ENCODE measurements at regions not wholly inside any gene's neighbourhood (a gene's known extent, or its start where the extent isn't known, plus 50 kb on each side); places are given as distances from the start of the nearest gene placed in this dataset.

DNA sequence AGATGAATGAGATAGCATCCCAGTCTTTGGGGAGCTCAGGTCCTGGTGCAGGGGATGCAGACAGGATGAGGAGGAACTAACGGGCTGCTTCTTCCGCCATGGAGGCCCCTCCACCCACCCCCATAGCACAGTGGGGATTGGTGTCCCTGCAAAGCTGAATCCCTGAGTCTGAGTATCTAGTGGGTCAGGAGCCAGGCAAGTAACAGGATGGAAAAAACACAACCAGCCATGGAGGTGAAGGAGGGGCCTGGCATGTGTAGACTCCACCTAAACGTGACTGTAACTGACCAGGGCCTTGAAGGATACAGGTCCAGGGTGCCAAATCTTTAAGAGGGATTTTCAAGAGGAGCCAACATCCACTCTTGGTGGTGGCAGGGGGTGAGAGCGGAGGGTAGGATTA is 327.8 kb upstream of the MSX2 start:
- H3K9me3 ChIP-seq, result no peaks in the 10 kb centered on the region
- H3K4me1 ChIP-seq (ENCODE audit: control insufficient read depth in 1 of 2, low read depth in 2 of 2), result no peaks in the 10 kb centered on the region
- H3K36me3 ChIP-seq, result no peaks in the 10 kb centered on the region
- DNase-seq (ENCODE audit: low spot score) (no peak), ATAC-seq (ENCODE audit: insufficient number of reproducible peaks, low FRiP score, low read depth) (no peak)
- no peak overlapping the region for H3K27ac ChIP-seq
- H3K4me3 ChIP-seq, result no peak overlapping the region
- TF ChIP-seq, protein P1, sequence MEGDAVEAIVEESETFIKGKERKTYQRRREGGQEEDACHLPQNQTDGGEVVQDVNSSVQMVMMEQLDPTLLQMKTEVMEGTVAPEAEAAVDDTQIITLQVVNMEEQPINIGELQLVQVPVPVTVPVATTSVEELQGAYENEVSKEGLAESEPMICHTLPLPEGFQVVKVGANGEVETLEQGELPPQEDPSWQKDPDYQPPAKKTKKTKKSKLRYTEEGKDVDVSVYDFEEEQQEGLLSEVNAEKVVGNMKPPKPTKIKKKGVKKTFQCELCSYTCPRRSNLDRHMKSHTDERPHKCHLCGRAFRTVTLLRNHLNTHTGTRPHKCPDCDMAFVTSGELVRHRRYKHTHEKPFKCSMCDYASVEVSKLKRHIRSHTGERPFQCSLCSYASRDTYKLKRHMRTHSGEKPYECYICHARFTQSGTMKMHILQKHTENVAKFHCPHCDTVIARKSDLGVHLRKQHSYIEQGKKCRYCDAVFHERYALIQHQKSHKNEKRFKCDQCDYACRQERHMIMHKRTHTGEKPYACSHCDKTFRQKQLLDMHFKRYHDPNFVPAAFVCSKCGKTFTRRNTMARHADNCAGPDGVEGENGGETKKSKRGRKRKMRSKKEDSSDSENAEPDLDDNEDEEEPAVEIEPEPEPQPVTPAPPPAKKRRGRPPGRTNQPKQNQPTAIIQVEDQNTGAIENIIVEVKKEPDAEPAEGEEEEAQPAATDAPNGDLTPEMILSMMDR (IDR thresholded peaks at IDR 0.05), result no peak
- no peaks in the 10 kb centered on the region for H3K27me3 ChIP-seq (replicated peaks; ENCODE audit: insufficient read depth)

DNA sequence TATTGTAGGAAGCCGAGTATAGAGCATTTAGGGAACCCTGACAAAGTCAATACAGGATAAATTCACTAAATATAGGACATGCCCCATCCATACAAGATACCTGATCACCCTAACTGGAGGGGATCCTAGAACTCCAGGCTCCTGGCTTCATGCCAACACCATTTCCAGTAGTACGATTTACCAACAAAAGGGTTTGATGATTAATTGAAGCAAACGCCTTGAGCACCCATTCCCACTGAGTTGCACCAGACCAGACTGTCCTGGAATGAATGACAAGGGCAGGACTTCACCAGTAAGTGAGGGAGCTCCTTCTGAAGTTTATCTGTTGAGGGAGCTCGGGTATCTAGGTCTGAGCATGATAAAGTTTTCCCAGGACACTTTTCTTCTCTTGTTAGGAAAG is 327.2 kb upstream of the MSX2 start:
- Histone ChIP-seq H3K36me3 (no peaks in the 10 kb centered on the region), H3K4me3 (no peak overlapping the region), H3K27ac (no peak overlapping the region), H3K27me3 (replicated peaks; ENCODE audit: insufficient read depth) (no peaks in the 10 kb centered on the region), H3K9me3 (no peaks in the 10 kb centered on the region), H3K4me1 (ENCODE audit: control insufficient read depth in 1 of 2, low read depth in 2 of 2) (no peaks in the 10 kb centered on the region)
- DNase-seq (ENCODE audit: low spot score), result no peak
- no peak for ATAC-seq (ENCODE audit: insufficient number of reproducible peaks, low FRiP score, low read depth)
- TF ChIP-seq, protein P1 (IDR thresholded peaks at IDR 0.05), result no peak

DNA sequence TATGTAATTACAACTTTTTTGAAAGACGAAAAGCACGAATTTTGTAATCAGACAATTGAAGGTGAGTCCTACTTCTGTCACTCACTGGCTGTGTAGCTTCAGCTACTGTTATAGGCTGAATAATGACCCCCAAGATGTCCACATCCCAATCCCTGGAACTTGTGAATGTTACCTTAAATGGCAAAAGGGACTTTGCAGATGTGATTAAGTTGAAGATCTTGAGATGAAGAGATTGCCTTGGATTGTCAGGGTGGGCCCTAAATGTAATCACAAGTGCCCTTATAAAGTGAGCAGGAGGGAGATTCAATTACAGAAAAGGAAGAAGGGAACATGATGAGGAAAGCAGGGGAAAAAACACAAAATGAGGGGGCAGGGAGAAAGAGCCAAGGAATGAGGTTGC is 326.2 kb upstream of the MSX2 start:
- Histone ChIP-seq H3K9me3 (no peaks in the 10 kb centered on the region), H3K27me3 (replicated peaks; ENCODE audit: insufficient read depth) (no peaks in the 10 kb centered on the region), H3K36me3 (no peaks in the 10 kb centered on the region), H3K4me1 (ENCODE audit: control insufficient read depth in 1 of 2, low read depth in 2 of 2) (no peaks in the 10 kb centered on the region), H3K4me3 (no peak overlapping the region), H3K27ac (no peak overlapping the region)
- DNase-seq (ENCODE audit: low spot score), result no peak
- no peak for ATAC-seq (ENCODE audit: insufficient number of reproducible peaks, low FRiP score, low read depth)
- TF ChIP-seq, protein P1 (IDR thresholded peaks at IDR 0.05), result no peak

DNA sequence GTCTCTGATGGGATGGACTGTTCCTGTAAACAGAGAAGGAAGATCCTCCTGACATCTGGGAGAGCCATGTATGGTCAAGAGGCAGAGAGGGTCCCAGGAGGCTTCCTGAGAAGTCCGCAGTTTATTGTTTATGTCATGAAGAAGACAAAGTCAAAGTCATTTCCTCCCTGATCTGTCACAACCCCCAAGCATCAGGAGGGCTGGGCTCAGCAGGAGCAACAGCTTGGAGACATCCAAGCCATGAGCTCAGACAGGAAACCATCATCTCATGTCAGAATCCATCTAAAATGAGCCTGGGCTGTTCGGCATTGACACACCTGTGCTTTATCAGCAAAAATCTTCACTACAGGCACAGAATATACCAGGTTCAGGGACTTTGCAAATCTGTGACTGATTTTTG is 325.0 kb upstream of the MSX2 start:
- TF ChIP-seq, protein P1 (IDR thresholded peaks at IDR 0.05), result no peak
- Histone ChIP-seq H3K27me3 (replicated peaks; ENCODE audit: insufficient read depth) (no peaks in the 10 kb centered on the region), H3K27ac (no peak overlapping the region), H3K36me3 (no peaks in the 10 kb centered on the region), H3K4me3 (no peak overlapping the region), H3K4me1 (ENCODE audit: control insufficient read depth in 1 of 2, low read depth in 2 of 2) (no peaks in the 10 kb centered on the region), H3K9me3 (no peaks in the 10 kb centered on the region)
- DNase-seq (ENCODE audit: low spot score) (no peak), ATAC-seq (ENCODE audit: insufficient number of reproducible peaks, low FRiP score, low read depth) (no peak)

DNA sequence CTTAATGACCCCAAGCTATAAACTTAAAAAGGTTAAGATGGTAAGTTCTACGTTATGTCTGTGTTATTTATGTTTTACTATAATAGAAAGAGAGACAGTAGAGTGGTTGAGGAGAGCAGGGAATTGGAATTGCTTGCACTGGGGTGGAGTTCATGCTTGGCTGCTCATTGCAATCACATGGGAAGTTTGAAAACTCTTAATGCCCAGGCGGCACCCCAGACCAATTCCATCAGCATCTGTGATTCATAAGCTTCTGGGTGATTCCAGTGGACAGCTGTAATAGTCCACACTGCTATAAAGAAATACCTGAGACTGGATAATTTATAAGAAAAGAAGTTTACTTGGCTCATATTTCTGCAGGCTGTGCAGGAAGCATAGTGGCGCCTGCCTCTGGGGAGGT is 323.9 kb upstream of the MSX2 start:
- Histone ChIP-seq H3K4me1 (ENCODE audit: control insufficient read depth in 1 of 2, low read depth in 2 of 2) (no peaks in the 10 kb centered on the region), H3K36me3 (no peaks in the 10 kb centered on the region), H3K4me3 (no peak overlapping the region), H3K27ac (no peak overlapping the region), H3K9me3 (no peaks in the 10 kb centered on the region), H3K27me3 (replicated peaks; ENCODE audit: insufficient read depth) (no peaks in the 10 kb centered on the region)
- ATAC-seq (ENCODE audit: insufficient number of reproducible peaks, low FRiP score, low read depth) (no peak), DNase-seq (ENCODE audit: low spot score) (no peak)
- TF ChIP-seq, protein P1 (IDR thresholded peaks at IDR 0.05), result no peak

Data from thoracic aorta (tissue), 2 donors.